Anterior cingulate cortex (tissue), 58 donors: ENCODE measurements at regions not wholly inside any gene's neighbourhood (a gene's known extent, or its start where the extent isn't known, plus 50 kb on each side); places are given as distances from the start of the nearest gene placed in this dataset.

Source experiments
- DNase-seq, 58 donors: peaks; one replicate each; lab custom pipeline; 2025; lab: John Stamatoyannopoulos, UW

- no peak for DNase-seq
These were observed 129.1 kb downstream of the TPRA1 start for GRCh38 chr3:127461286-127461910.

- peak in 1 of 58 donors; percentile 10 for DNase-seq
These were observed 130.6 kb downstream of the TPRA1 start for GRCh38 chr3:127459891-127460290.

GRCh38 chr3:127458696-127459604 lies 131.6 kb downstream of the TPRA1 start:
- no peak for DNase-seq

- no peak for DNase-seq
These were observed 132.9 kb downstream of the TPRA1 start for GRCh38 chr3:127457546-127458145.

- DNase-seq = peak in 26 of 58 donors; percentile 10 to 72 (median 41)
These were observed 133.4 kb downstream of the TPRA1 start for GRCh38 chr3:127457094-127457475.

- peak in 12 of 58 donors; percentile 18 to 76 (median 34) for DNase-seq
These were observed 134.0 kb downstream of the TPRA1 start for GRCh38 chr3:127456471-127457093.

- DNase-seq = peak in 54 of 58 donors; percentile 27 to 87 (median 56)
These were observed 134.7 kb downstream of the TPRA1 start for GRCh38 chr3:127455541-127456450.

- no peak for DNase-seq
These were observed 135.6 kb downstream of the TPRA1 start for GRCh38 chr3:127454968-127455367.

GRCh38 chr3:127454051-127454450 lies 136.5 kb downstream of the TPRA1 start:
- no peak for DNase-seq

GRCh38 chr3:127452321-127452821 lies 138.2 kb downstream of the TPRA1 start:
- DNase-seq = peak in 3 of 58 donors; percentile 20 to 44 (median 28)

- DNase-seq = no peak
These were observed 139.2 kb downstream of the TPRA1 start for GRCh38 chr3:127451321-127451720.

- DNase-seq = no peak
These were observed 140.2 kb downstream of the TPRA1 start for GRCh38 chr3:127450331-127450730.

- DNase-seq = peak in 3 of 58 donors; percentile 10 to 30 (median 10)
These were observed 140.9 kb downstream of the TPRA1 start for GRCh38 chr3:127449486-127450212.

GRCh38 chr3:127448671-127449070 lies 141.9 kb downstream of the TPRA1 start:
- no peak for DNase-seq

- DNase-seq = no peak
These were observed 142.4 kb downstream of the TPRA1 start for GRCh38 chr3:127448161-127448561.

- DNase-seq = no peak
These were observed 143.8 kb downstream of the TPRA1 start for GRCh38 chr3:127446756-127447155.

GRCh38 chr3:127445581-127446343 lies 144.8 kb downstream of the TPRA1 start:
- no peak for DNase-seq

- no peak for DNase-seq
These were observed 145.8 kb downstream of the TPRA1 start for GRCh38 chr3:127444761-127445160.
